GM18498 (cell line): ENCODE measurements at regions not wholly inside any gene's neighbourhood (a gene's known extent, or its start where the extent isn't known, plus 50 kb on each side); places are given as distances from the start of the nearest gene placed in this dataset.
"Not testable (repeated sequence)": the region's sequence is repeated elsewhere in the genome, so short reads cannot be mapped to it uniquely, and the experiment has no call there.

ENCODE experiments used
- ATAC-seq: cut with Tn5 transposase; IDR thresholded peaks from one replicate; pipeline ENCODE4 v1.9.1; 2021; ENCODE audit warnings: mild to moderate bottlenecking, moderate library complexity; ENCODE audit not compliant: unreplicated experiment

- no peak for ATAC-seq
Measured at GRCh38 chr20:53778041-53778516, 184.4 kb upstream of the ZNF217 start.

- ATAC-seq = not testable (repeated sequence)
Measured at GRCh38 chr20:53777402-53777801, 183.8 kb upstream of the ZNF217 start.

- ATAC-seq = no peak
Measured at GRCh38 chr20:53776858-53777257, 183.2 kb upstream of the ZNF217 start.

- no peak for ATAC-seq
Measured at GRCh38 chr20:53774461-53775203, 181.0 kb upstream of the ZNF217 start.

GRCh38 chr20:53773792-53774401 lies 180.3 kb upstream of the ZNF217 start:
- ATAC-seq = no peak

GRCh38 chr20:53773066-53773791 lies 179.6 kb upstream of the ZNF217 start:
- not testable (repeated sequence) for ATAC-seq

GRCh38 chr20:53769041-53769440 lies 175.4 kb upstream of the ZNF217 start:
- ATAC-seq = no peak

GRCh38 chr20:53768329-53768728 lies 174.7 kb upstream of the ZNF217 start:
- no peak for ATAC-seq

GRCh38 chr20:53767206-53767930 lies 173.7 kb upstream of the ZNF217 start:
- ATAC-seq = no peak

- ATAC-seq = no peak
Measured at GRCh38 chr20:53764415-53764800, 170.8 kb upstream of the ZNF217 start.

GRCh38 chr20:53763707-53764414 lies 170.2 kb upstream of the ZNF217 start:
- ATAC-seq = no peak

- ATAC-seq = not testable (repeated sequence)
Measured at GRCh38 chr20:53762423-53762798, 168.8 kb upstream of the ZNF217 start.

- no peak for ATAC-seq
Measured at GRCh38 chr20:53760025-53760441, 166.4 kb upstream of the ZNF217 start.

- no peak for ATAC-seq
Measured at GRCh38 chr20:53757472-53757913, 163.9 kb upstream of the ZNF217 start.

- ATAC-seq = no peak
Measured at GRCh38 chr20:53755733-53756531, 162.3 kb upstream of the ZNF217 start.

- ATAC-seq = no peak
Measured at GRCh38 chr20:53753880-53754459, 160.3 kb upstream of the ZNF217 start.

GRCh38 chr20:53752971-53753879 lies 159.6 kb upstream of the ZNF217 start:
- no peak for ATAC-seq

- no peak for ATAC-seq
Measured at GRCh38 chr20:53752583-53752970, 158.9 kb upstream of the ZNF217 start.
